GM12878 (cell line): ENCODE measurements at regions not wholly inside any gene's neighbourhood (a gene's known extent, or its start where the extent isn't known, plus 50 kb on each side); places are given as distances from the start of the nearest gene placed in this dataset.

Experiments
- ATAC-seq: fragments of 200-7000 bp; cut with Tn5 transposase; 3 replicates; pipeline ENCODE4 v1.9.1; 2020; ENCODE audit warnings: mild to moderate bottlenecking, moderate library complexity
- BruUV-seq: library from RNA; stranded (reverse); fragments of 400-500 nt; replicated peaks from 2 replicates; lab custom pipeline; 2021; lab: Mats Ljungman, UMichigan
- CTCF ChIA-PET: fragments of 300-600 bp; sonication (Branson Sonifier 250); formaldehyde crosslinking; extraction: SDS; loops from one replicate; lab custom pipeline; 2021; ENCODE audit warnings: inconsistent platforms; lab: Yijun Ruan, JAX
- POLR2A ChIA-PET: fragments of 350-600 bp; formaldehyde crosslinking; extraction: SDS; loops from one replicate; lab custom pipeline; 2021; ENCODE audit warnings: inconsistent platforms; lab: Charles Lee
- RAD21 ChIA-PET: fragments of 300-600 bp; sonication (Branson Sonifier 250); formaldehyde crosslinking; loops from one replicate; lab custom pipeline; 2023; ENCODE audit warnings: antibody characterized with exemption; ENCODE audit not compliant: unreplicated experiment; lab: Charles Lee
- SMC1A ChIA-PET: fragments of 300-600 bp; sonication (Branson Sonifier 250); formaldehyde crosslinking; loops from one replicate; lab custom pipeline; 2023; ENCODE audit not compliant: unreplicated experiment, uncharacterized antibody; lab: Charles Lee
- DNase-seq: peaks from one replicate; pipeline ENCODE4 v3.0.0-alpha.2; 2011; ENCODE audit warnings: low read depth, low spot score
- FAIRE-seq: peaks from 3 replicates; lab custom pipeline; 2011; peaks lifted over from hg19 to GRCh38; lab: Jason Lieb, UNC
- H2AFZ ChIP-seq: 2 replicates; pipeline ENCODE4 v1.6.0; 2011; ENCODE audit warnings: low read depth, low read length, control low read depth; ENCODE audit not compliant: control insufficient read depth
- H3K27ac ChIP-seq: 2 replicates; pipeline ENCODE4 v1.5.1; 2011; ENCODE audit warnings: control low read depth; ENCODE audit not compliant: control insufficient read depth, insufficient read depth
- H3K27me3 ChIP-seq, 2 experiments: replicated peaks in 1 of 2; 2 replicates each; pipeline versions ENCODE4 v1.6.0 to v1.6.1; 2011; ENCODE audit warnings: low read length in 1 of 2; ENCODE audit not compliant: control insufficient read depth in 2 of 2, insufficient read depth in 2 of 2
- H3K36me3 ChIP-seq, 2 experiments: 2 replicates each; pipeline ENCODE4 v1.5.1; 2011; ENCODE audit warnings: low read length in 1 of 2; ENCODE audit not compliant: control insufficient read depth in 2 of 2, insufficient read depth in 2 of 2
- H3K4me1 ChIP-seq: 2 replicates; pipeline ENCODE4 v1.6.1; 2011; ENCODE audit warnings: mild to moderate bottlenecking, low read length, moderate library complexity, mixed read lengths; ENCODE audit not compliant: control insufficient read depth, insufficient read depth
- H3K4me2 ChIP-seq: 2 replicates; pipeline ENCODE4 v1.6.0; 2011; ENCODE audit warnings: control low read depth; ENCODE audit not compliant: control insufficient read depth, insufficient read depth
- H3K4me3 ChIP-seq: fragments of 200-600 bp; sonication (generic); 2 replicates; pipeline ENCODE4 v1.5.1; 2016
- H3K79me2 ChIP-seq: 2 replicates; pipeline ENCODE4 v1.6.0; 2011; ENCODE audit warnings: low read length; ENCODE audit not compliant: control insufficient read depth, insufficient read depth
- H3K9ac ChIP-seq: 2 replicates; pipeline ENCODE4 v1.8.0; 2011; ENCODE audit warnings: low read length, control low read depth, mixed read lengths; ENCODE audit not compliant: control insufficient read depth, insufficient read depth
- H3K9me3 ChIP-seq: replicated peaks from 3 replicates; pipeline ENCODE4 v1.5.1; 2011; ENCODE audit warnings: mild to moderate bottlenecking, low read length; ENCODE audit not compliant: control insufficient read depth, insufficient read depth
- H4K20me1 ChIP-seq: 2 replicates; pipeline ENCODE4 v1.6.0; 2011; ENCODE audit not compliant: control insufficient read depth, insufficient read depth
- BHLHE40 ChIP-seq, 2 experiments: fragments of 450-650 bp in 1 of 2; IDR thresholded peaks; 2 replicates each; pipeline ENCODE4 v1.6.1; 2011 to 2017; ENCODE audit warnings: low read depth in 2 of 2, borderline replicate concordance in 1 of 2, improper control_type of control experiment in 1 of 2, low read length in 1 of 2, mild to moderate bottlenecking in 1 of 2
- E4F1 ChIP-seq: fragments of 450-650 bp; IDR thresholded peaks from 2 replicates; pipeline ENCODE4 v1.6.1; 2018; ENCODE audit warnings: borderline replicate concordance, mild to moderate bottlenecking; ENCODE audit not compliant: partially characterized antibody
- ESRRA ChIP-seq: IDR thresholded peaks from 2 replicates; pipeline ENCODE4 v1.6.1; 2012; ENCODE audit warnings: mild to moderate bottlenecking, low read length, improper control_type of control experiment
- HCFC1 ChIP-seq: fragments of 150-350 bp; IDR thresholded peaks from 2 replicates; pipeline ENCODE4 v1.6.1; 2014; ENCODE audit warnings: low read length
- IKZF1 ChIP-seq: fragments of 450-650 bp; conservative IDR thresholded peaks from 2 replicates; pipeline ENCODE4 v1.6.1; 2017; ENCODE audit warnings: antibody characterized with exemption, mild to moderate bottlenecking
- KAT2A ChIP-seq: conservative IDR thresholded peaks from 2 replicates; pipeline ENCODE4 v1.6.1; 2011; ENCODE audit warnings: low read depth, low read length; ENCODE audit not compliant: control insufficient read depth
- LARP7 ChIP-seq: fragments of 450-650 bp; IDR thresholded peaks from 2 replicates; pipeline ENCODE4 v1.6.1; 2017; ENCODE audit warnings: mild to moderate bottlenecking
- NFIC ChIP-seq: IDR thresholded peaks from 2 replicates; pipeline ENCODE4 v1.6.1; 2012; ENCODE audit warnings: low read depth, mild to moderate bottlenecking, inconsistent platforms, low read length, moderate library complexity
- NRF1 ChIP-seq: conservative IDR thresholded peaks from 2 replicates; pipeline ENCODE4 v1.6.1; 2011; ENCODE audit warnings: mild to moderate bottlenecking, low read depth, low read length, improper control_type of control experiment
- POLR2AphosphoS2 ChIP-seq: IDR thresholded peaks from 2 replicates; pipeline ENCODE4 v1.6.1; 2011; ENCODE audit warnings: low read depth, mild to moderate bottlenecking, low read length, improper control_type of control experiment, moderate library complexity
- RFX5 ChIP-seq: IDR thresholded peaks from 2 replicates; pipeline ENCODE4 v1.6.1; 2011; ENCODE audit warnings: low read depth, low read length, improper control_type of control experiment
- SIX5 ChIP-seq: IDR thresholded peaks from 2 replicates; pipeline ENCODE4 v1.6.1; 2011; ENCODE audit warnings: mild to moderate bottlenecking, low read depth, low read length, moderate library complexity; ENCODE audit not compliant: severe bottlenecking
- SMARCA5 ChIP-seq: fragments of 450-650 bp; IDR thresholded peaks from 2 replicates; pipeline ENCODE4 v1.6.1; 2017; ENCODE audit warnings: mild to moderate bottlenecking
- TBL1XR1 ChIP-seq: IDR thresholded peaks from 2 replicates; pipeline ENCODE4 v1.6.1; 2012; ENCODE audit warnings: low read depth, low read length, improper control_type of control experiment
- TCF3 ChIP-seq: IDR thresholded peaks from 2 replicates; pipeline ENCODE4 v1.6.1; 2012; ENCODE audit warnings: low read depth, mild to moderate bottlenecking, low read length, borderline replicate concordance; ENCODE audit not compliant: insufficient read depth
- WGBS: methylation state at CpG from one replicate; pipeline ENCODE4 v1.1.6; 2016; ENCODE audit warnings: low lambda C conversion rate; ENCODE audit not compliant: insufficient replicate concordance, insufficient coverage; ENCODE audit errors: missing lambda C conversion rate; 5-methylcytosine and 5-hydroxymethylcytosine counted together
- in situ Hi-C: fragments of 300-500 bp; cut with MboI; formaldehyde crosslinking; loops from 9 replicates; pipeline ENCODE4 v1.14.3; 2018; ENCODE audit warnings: mixed read lengths
- intact Hi-C: fragments of 100-400 bp; cut with micrococcal nuclease; formaldehyde crosslinking; loops from one replicate; pipeline ENCODE4 v1.14.2; 2022; ENCODE audit not compliant: unreplicated experiment
- TF ChIP-seq, protein P1 (sequence below): IDR thresholded peaks from 2 replicates; pipeline ENCODE4 v1.6.1; 2011; ENCODE audit warnings: mild to moderate bottlenecking, low read depth, low read length, moderate library complexity; ENCODE audit not compliant: insufficient replicate concordance
- TF ChIP-seq, protein P2 (sequence below): IDR thresholded peaks from 2 replicates; pipeline ENCODE4 v1.6.1; 2012; ENCODE audit warnings: low read length, inconsistent platforms

DNA sequence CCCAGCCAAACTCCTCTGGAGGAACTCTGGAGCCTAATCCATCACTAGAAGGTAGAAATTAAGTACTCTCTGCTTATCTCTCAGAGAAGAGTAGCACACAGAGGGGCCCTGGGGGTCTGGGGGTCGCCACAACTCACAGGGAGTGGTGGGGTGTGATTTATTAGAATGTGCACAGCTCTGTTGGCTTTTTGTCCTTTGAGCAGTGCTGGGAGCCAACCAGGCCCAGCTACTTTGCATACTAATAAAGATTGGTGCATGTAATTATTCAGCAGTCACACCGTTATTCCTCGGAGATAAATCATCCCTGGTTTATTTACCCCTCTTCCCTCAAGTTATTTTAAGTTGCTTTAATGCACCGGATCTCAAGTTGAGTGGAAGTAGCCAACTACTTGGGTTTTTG lies 606.7 kb upstream of the EEF2KMT start:
- FAIRE-seq (no peak), ATAC-seq (no peak), DNase-seq (no peak)
- Histone ChIP-seq H3K9me3 (no peaks in the 10 kb centered on the region; the same call in 2 of the 3 replicates), H3K27ac (no peak overlapping the region), H3K79me2 (no peaks in the 10 kb centered on the region), H3K4me2 (no peak overlapping the region), H3K4me3 (no peak overlapping the region), H2AFZ (no peak overlapping the region), H3K9ac (no peak overlapping the region), H3K4me1 (no peaks in the 10 kb centered on the region), H3K27me3 (no peaks in the 10 kb centered on the region), H3K36me3 (no peaks in the 10 kb centered on the region), H4K20me1 (no peaks in the 10 kb centered on the region)
- CTCF ChIA-PET = no interaction called here
- 0% methylated on average over 4 of the region's 4 CpGs for WGBS
- TF ChIP-seq, protein P1, sequence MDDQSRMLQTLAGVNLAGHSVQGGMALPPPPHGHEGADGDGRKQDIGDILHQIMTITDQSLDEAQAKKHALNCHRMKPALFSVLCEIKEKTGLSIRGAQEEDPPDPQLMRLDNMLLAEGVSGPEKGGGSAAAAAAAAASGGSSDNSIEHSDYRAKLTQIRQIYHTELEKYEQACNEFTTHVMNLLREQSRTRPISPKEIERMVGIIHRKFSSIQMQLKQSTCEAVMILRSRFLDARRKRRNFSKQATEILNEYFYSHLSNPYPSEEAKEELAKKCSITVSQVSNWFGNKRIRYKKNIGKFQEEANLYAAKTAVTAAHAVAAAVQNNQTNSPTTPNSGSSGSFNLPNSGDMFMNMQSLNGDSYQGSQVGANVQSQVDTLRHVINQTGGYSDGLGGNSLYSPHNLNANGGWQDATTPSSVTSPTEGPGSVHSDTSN = no peak
- TF ChIP-seq BHLHE40 (IDR thresholded peaks at IDR 0.05; ENCODE audit: borderline replicate concordance in 1 of 2, low read depth in 2 of 2, low read length in 1 of 2) (no peak), TBL1XR1 (no peak), SMARCA5 (no peak), TCF3 (no peak), IKZF1 (no peak), POLR2AphosphoS2 (no peak), SIX5 (no peak), HCFC1 (no peak), KAT2A (no peak), E4F1 (no peak), ESRRA (no peak), NFIC (no peak), LARP7 (no peak), RFX5 (no peak), NRF1 (no peak)
- TF ChIP-seq, protein P2, sequence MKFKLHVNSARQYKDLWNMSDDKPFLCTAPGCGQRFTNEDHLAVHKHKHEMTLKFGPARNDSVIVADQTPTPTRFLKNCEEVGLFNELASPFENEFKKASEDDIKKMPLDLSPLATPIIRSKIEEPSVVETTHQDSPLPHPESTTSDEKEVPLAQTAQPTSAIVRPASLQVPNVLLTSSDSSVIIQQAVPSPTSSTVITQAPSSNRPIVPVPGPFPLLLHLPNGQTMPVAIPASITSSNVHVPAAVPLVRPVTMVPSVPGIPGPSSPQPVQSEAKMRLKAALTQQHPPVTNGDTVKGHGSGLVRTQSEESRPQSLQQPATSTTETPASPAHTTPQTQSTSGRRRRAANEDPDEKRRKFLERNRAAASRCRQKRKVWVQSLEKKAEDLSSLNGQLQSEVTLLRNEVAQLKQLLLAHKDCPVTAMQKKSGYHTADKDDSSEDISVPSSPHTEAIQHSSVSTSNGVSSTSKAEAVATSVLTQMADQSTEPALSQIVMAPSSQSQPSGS = no peak
- no TSS peak for BruUV-seq
- SMC1A ChIA-PET = no interaction called here
- POLR2A ChIA-PET = no interaction called here
- RAD21 ChIA-PET = no interaction called here
- in situ Hi-C loops (no loop called here), intact Hi-C loops (no loop called here)
